ENCODE measurements at regions not wholly inside any gene's neighbourhood (a gene's known extent, or its start where the extent isn't known, plus 50 kb on each side); places are given as distances from the start of the nearest gene placed in this dataset.

DNA sequence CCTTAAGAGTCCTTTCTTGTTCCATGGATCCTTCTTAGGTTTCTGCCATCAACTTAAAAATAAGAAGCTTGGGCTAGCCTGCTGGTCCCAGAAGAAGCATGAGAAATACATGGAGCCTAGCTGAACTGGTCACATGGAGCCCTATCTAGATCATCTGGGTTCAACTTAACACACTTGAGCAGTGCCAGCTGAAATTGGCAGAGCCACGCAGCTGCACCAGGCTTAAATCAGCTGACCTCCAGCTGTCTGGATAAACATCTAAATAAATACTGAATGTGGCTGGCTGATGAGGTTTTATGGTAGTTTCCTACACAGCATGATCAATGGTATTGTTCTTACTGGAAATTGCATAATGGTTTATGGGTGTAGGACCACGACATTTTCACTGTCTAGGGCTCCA, 598.4 kb upstream of the FAM241A start:
- DNase-seq (ENCODE audit: insufficient read length, low spot score): no peak
- no peak for FAIRE-seq
- TF ChIP-seq, protein P1, sequence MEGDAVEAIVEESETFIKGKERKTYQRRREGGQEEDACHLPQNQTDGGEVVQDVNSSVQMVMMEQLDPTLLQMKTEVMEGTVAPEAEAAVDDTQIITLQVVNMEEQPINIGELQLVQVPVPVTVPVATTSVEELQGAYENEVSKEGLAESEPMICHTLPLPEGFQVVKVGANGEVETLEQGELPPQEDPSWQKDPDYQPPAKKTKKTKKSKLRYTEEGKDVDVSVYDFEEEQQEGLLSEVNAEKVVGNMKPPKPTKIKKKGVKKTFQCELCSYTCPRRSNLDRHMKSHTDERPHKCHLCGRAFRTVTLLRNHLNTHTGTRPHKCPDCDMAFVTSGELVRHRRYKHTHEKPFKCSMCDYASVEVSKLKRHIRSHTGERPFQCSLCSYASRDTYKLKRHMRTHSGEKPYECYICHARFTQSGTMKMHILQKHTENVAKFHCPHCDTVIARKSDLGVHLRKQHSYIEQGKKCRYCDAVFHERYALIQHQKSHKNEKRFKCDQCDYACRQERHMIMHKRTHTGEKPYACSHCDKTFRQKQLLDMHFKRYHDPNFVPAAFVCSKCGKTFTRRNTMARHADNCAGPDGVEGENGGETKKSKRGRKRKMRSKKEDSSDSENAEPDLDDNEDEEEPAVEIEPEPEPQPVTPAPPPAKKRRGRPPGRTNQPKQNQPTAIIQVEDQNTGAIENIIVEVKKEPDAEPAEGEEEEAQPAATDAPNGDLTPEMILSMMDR (IDR thresholded peaks at IDR 0.05; ENCODE audit: insufficient read depth, missing control alignments): no peak

DNA sequence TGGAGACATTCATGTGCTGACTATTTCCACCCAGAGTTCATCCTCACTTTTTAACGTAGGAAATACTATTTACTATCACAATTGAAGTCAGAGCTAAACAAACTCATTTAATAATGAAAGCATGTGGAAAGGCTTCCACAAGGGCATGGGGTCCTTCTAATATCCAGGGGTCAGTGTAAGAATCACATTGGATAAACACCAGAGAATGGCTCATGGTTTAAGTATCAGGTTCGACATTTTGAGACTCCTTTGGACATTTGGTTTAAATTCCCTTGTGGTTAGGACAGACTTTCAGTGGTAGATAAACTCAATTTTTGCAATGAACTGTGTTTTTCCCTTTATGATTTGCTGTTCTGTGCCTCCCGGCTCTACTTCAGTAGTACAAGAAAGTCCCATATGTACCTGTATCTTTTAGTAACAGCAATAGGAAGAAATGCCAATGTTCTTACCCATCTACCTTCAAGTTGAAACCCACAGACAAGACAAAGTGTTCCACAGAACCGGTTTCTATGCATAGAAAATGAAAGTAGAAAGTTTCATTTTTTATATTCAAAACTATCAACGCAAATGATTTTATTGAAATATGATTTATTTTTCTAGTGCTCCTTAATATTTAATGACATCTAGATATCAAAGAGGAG, 589.0 kb upstream of the FAM241A start:
- TF ChIP-seq, protein P1 (IDR thresholded peaks at IDR 0.05; ENCODE audit: insufficient read depth, missing control alignments): no peak
- no peak for DNase-seq (ENCODE audit: insufficient read length, low spot score)
- no peak for FAIRE-seq

DNA sequence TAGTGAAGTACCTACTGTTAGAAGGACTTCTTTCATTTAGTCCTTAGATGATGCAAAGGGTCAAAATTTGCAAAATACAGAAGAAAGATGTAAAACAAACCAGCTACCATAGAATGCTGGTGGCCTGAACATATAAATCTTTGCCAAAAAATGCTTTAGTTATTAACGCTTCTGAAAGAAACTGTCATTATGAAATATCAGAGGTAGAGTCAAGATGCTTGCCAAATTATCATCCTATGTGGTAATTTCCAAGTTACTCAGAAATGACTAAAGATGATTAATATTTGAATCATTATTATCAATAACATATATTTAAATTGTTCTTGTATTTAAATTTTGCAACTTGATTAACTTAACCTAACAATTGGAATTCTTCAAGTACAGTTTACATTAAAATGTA, 588.4 kb upstream of the FAM241A start:
- DNase-seq (ENCODE audit: insufficient read length, low spot score): no peak
- TF ChIP-seq, protein P1 (IDR thresholded peaks at IDR 0.05; ENCODE audit: insufficient read depth, missing control alignments): no peak
- no peak for FAIRE-seq

GRCh38 chr4:111562826-111563225, 582.4 kb upstream of the FAM241A start:
- DNase-seq (ENCODE audit: insufficient read length, low spot score): no peak
- TF ChIP-seq, protein P1 (IDR thresholded peaks at IDR 0.05; ENCODE audit: insufficient read depth, missing control alignments): no peak
- FAIRE-seq: no peak

GRCh38 chr4:111572470-111572869, 572.8 kb upstream of the FAM241A start:
- TF ChIP-seq, protein P1 (IDR thresholded peaks at IDR 0.05; ENCODE audit: insufficient read depth, missing control alignments): no peak
- DNase-seq (ENCODE audit: insufficient read length, low spot score) (no peak), FAIRE-seq (no peak)

DNA sequence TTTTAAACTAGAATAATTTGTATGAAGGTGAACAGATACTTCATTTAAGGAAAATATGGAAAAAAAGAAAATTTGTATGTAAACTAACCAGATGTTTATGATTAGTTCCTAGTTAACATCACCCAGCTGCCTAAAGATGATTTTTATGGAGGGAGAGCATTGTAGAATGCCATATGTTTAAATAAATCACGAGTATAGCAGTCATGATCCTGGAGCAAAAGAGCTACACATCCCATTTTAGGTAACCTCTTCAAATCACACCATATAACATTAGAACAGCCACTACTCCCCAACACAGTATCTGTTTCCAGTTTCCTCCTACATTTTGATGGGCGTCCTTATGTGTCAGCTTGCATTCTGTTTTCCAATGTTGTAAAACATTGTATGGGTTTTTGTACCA, 571.9 kb upstream of the FAM241A start:
- FAIRE-seq: no peak
- TF ChIP-seq, protein P1 (IDR thresholded peaks at IDR 0.05; ENCODE audit: insufficient read depth, missing control alignments): no peak
- no peak for DNase-seq (ENCODE audit: insufficient read length, low spot score)

GRCh38 chr4:111579767-111580166, 565.5 kb upstream of the FAM241A start:
- TF ChIP-seq, protein P1 (IDR thresholded peaks at IDR 0.05; ENCODE audit: insufficient read depth, missing control alignments): no peak
- no peak for FAIRE-seq
- DNase-seq (ENCODE audit: insufficient read length, low spot score): no peak
